HepG2 (cell line): ENCODE measurements at regions not wholly inside any gene's neighbourhood (a gene's known extent, or its start where the extent isn't known, plus 50 kb on each side); places are given as distances from the start of the nearest gene placed in this dataset.

Source experiments
- ATAC-seq: fragments of 200-7000 bp; cut with Tn5 transposase; 3 replicates; pipeline ENCODE4 v1.9.1; 2020; ENCODE audit warnings: mild to moderate bottlenecking, moderate library complexity
- BruUV-seq: library from RNA; stranded (reverse); fragments of 400-500 nt; replicated peaks from 2 replicates; lab custom pipeline; 2021; lab: Mats Ljungman, UMichigan
- CTCF ChIA-PET: fragments of 300-600 bp; formaldehyde crosslinking; extraction: SDS; loops from one replicate; lab custom pipeline; 2021; ENCODE audit warnings: low total read pairs, inconsistent platforms, low intra/inter-chr PET ratio; lab: Yijun Ruan, JAX
- POLR2A ChIA-PET: fragments of 350-600 bp; sonication (Branson Sonifier 250); formaldehyde crosslinking; loops from one replicate; lab custom pipeline; 2020; ENCODE audit warnings: antibody characterized with exemption, inconsistent platforms; lab: Yijun Ruan, JAX
- DNase-seq: peaks from one replicate; pipeline ENCODE4 v3.0.0-alpha.2; 2015; ENCODE audit warnings: low spot score
- FAIRE-seq: peaks from 3 replicates; lab custom pipeline; 2011; peaks lifted over from hg19 to GRCh38; lab: Jason Lieb, UNC
- H2AFZ ChIP-seq: one replicate; pipeline ENCODE4 v1.6.1; 2011; ENCODE audit warnings: low read length, inconsistent platforms
- H3K27ac ChIP-seq: fragments of 300-600 bp; 3 replicates; pipeline ENCODE4 v1.8.0; 2011; ENCODE audit warnings: mixed run types, mild to moderate bottlenecking, mixed read lengths, low read length, inconsistent platforms; ENCODE audit not compliant: insufficient read depth; ENCODE audit errors: extremely low read length
- H3K27me3 ChIP-seq, 2 experiments: fragments of 200-600 bp in 1 of 2; 2 replicates in 1 of 2; 3 replicates in 1 of 2; pipeline versions ENCODE4 v1.6.0 to v1.8.0; 2011; ENCODE audit warnings: low read length in 2 of 2, mild to moderate bottlenecking in 2 of 2, moderate library complexity in 2 of 2, inconsistent platforms in 1 of 2; ENCODE audit not compliant: insufficient read depth in 2 of 2, control insufficient read depth in 1 of 2
- H3K36me3 ChIP-seq, 2 experiments: fragments of 200-600 bp in 1 of 2; replicated peaks in 1 of 2; 2 replicates in 1 of 2; 3 replicates in 1 of 2; pipeline versions ENCODE4 v1.5.1 to v1.8.0; 2011; ENCODE audit warnings: low read length in 2 of 2, inconsistent platforms in 1 of 2; ENCODE audit not compliant: insufficient read depth in 2 of 2, control insufficient read depth in 1 of 2
- H3K4me1 ChIP-seq: 2 replicates; pipeline ENCODE4 v1.5.1; 2012; ENCODE audit warnings: low read length, inconsistent platforms; ENCODE audit not compliant: insufficient read depth
- H3K4me2 ChIP-seq: 2 replicates; pipeline ENCODE4 v1.6.0; 2011; ENCODE audit warnings: low read depth, low read length, inconsistent platforms
- H3K4me3 ChIP-seq, 3 experiments: fragments of 200-600 bp in 1 of 3; sonication (generic), shearing (Covaris generic) in 1 of 3; replicated peaks in 1 of 3; 2 replicates each; pipeline ENCODE4 v1.5.1; 2011 to 2016; ENCODE audit warnings: low read length in 3 of 3, inconsistent platforms in 2 of 3, low read depth in 2 of 3, mild to moderate bottlenecking in 2 of 3, control low read depth in 1 of 3, mixed read lengths in 1 of 3; ENCODE audit not compliant: insufficient read depth in 1 of 3
- H3K79me2 ChIP-seq: one replicate; pipeline ENCODE4 v1.6.1; 2011; ENCODE audit warnings: low read length, inconsistent platforms; ENCODE audit not compliant: insufficient read depth
- H3K9ac ChIP-seq: 2 replicates; pipeline ENCODE4 v1.6.0; 2011; ENCODE audit warnings: mild to moderate bottlenecking, low read depth, low read length, inconsistent platforms; ENCODE audit not compliant: insufficient read depth
- H3K9me3 ChIP-seq: 2 replicates; pipeline ENCODE4 v1.5.1; 2012; ENCODE audit warnings: mild to moderate bottlenecking, low read length
- H4K20me1 ChIP-seq: 2 replicates; pipeline ENCODE4 v1.6.0; 2011; ENCODE audit warnings: inconsistent platforms, mild to moderate bottlenecking, low read length, moderate library complexity; ENCODE audit not compliant: insufficient read depth
- ARNTL ChIP-seq: sonication (generic); formaldehyde crosslinking; IDR thresholded peaks from 2 replicates; pipeline ENCODE4 v1.4.0; 2020; ENCODE audit warnings: mild to moderate bottlenecking, missing genetic modification reagents
- CENPX ChIP-seq: sonication (generic); formaldehyde crosslinking; IDR thresholded peaks from 2 replicates; pipeline ENCODE4 v1.9.0; 2021; ENCODE audit warnings: mild to moderate bottlenecking, missing genetic modification reagents, moderate library complexity
- ERF ChIP-seq: IDR thresholded peaks from 2 replicates; pipeline ENCODE4 v1.6.1; 2018; ENCODE audit warnings: missing biosample characterization, missing genetic modification reagents
- GABPA ChIP-seq, 2 experiments: IDR thresholded peaks; 2 replicates each; pipeline ENCODE4 v1.6.1; 2011 to 2016; ENCODE audit warnings: low read depth in 2 of 2, low read length in 1 of 2, missing biosample characterization in 1 of 2, missing genetic modification characterization in 1 of 2
- MTF2 ChIP-seq: sonication (generic); formaldehyde crosslinking; IDR thresholded peaks from 2 replicates; pipeline ENCODE4 v1.5.0; 2020; ENCODE audit warnings: missing genetic modification reagents, borderline replicate concordance
- MZF1 ChIP-seq: sonication (generic); formaldehyde crosslinking; IDR thresholded peaks from 2 replicates; pipeline ENCODE4 v1.8.1; 2023; ENCODE audit warnings: mild to moderate bottlenecking, missing genetic modification reagents, borderline replicate concordance
- NFYB ChIP-seq: sonication (generic); formaldehyde crosslinking; IDR thresholded peaks from 2 replicates; pipeline ENCODE4 v1.4.0; 2020; ENCODE audit warnings: missing genetic modification reagents
- RARG ChIP-seq: sonication (generic); formaldehyde crosslinking; IDR thresholded peaks from 2 replicates; pipeline ENCODE4 v1.4.0; 2020; ENCODE audit warnings: low read depth, mild to moderate bottlenecking, missing genetic modification reagents
- TEAD3 ChIP-seq: optimal IDR thresholded peaks from 2 replicates; pipeline ENCODE3; 2016; ENCODE audit warnings: borderline replicate concordance
- TRIM24 ChIP-seq: sonication (generic); formaldehyde crosslinking; IDR thresholded peaks from 2 replicates; pipeline ENCODE4 v1.8.0; 2022; ENCODE audit warnings: mild to moderate bottlenecking, missing genetic modification reagents
- ZNF20 ChIP-seq: sonication (generic); formaldehyde crosslinking; IDR thresholded peaks from 2 replicates; pipeline ENCODE4 v1.4.0; 2020; ENCODE audit warnings: mild to moderate bottlenecking, moderate library complexity, missing genetic modification reagents
- ZNF282 ChIP-seq: fragments of 450-650 bp; IDR thresholded peaks from 2 replicates; pipeline ENCODE4 v1.6.1; 2018; ENCODE audit not compliant: partially characterized antibody
- ZNF570 ChIP-seq: sonication (generic); formaldehyde crosslinking; IDR thresholded peaks from 2 replicates; pipeline ENCODE4 v1.4.0; 2020; ENCODE audit warnings: mild to moderate bottlenecking, missing genetic modification reagents, borderline replicate concordance
- ZNF83 ChIP-seq: sonication (generic); formaldehyde crosslinking; IDR thresholded peaks from 2 replicates; pipeline ENCODE4 v1.4.0; 2020; ENCODE audit warnings: missing genetic modification reagents, mild to moderate bottlenecking, borderline replicate concordance
- WGBS: methylation state at CpG from one replicate; pipeline ENCODE4 v1.1.6; 2017; ENCODE audit warnings: low lambda C conversion rate; 5-methylcytosine and 5-hydroxymethylcytosine counted together
- in situ Hi-C: cut with HindIII; loops from 2 replicates; pipeline ENCODE4 v1.10.0; 2017; ENCODE audit warnings: low pct_unique_long_range_greater_than_20kb; ENCODE audit not compliant: extremely low pct_ligation_motif_present
- intact Hi-C: fragments of 100-400 bp; cut with micrococcal nuclease; formaldehyde crosslinking; loops from one replicate; pipeline ENCODE4 v1.10.0; 2022; ENCODE audit not compliant: unreplicated experiment
- TF ChIP-seq, protein P1 (sequence below): sonication (generic); formaldehyde crosslinking; IDR thresholded peaks from 2 replicates; pipeline ENCODE4 v1.5.0; 2020; ENCODE audit warnings: missing genetic modification reagents

DNA sequence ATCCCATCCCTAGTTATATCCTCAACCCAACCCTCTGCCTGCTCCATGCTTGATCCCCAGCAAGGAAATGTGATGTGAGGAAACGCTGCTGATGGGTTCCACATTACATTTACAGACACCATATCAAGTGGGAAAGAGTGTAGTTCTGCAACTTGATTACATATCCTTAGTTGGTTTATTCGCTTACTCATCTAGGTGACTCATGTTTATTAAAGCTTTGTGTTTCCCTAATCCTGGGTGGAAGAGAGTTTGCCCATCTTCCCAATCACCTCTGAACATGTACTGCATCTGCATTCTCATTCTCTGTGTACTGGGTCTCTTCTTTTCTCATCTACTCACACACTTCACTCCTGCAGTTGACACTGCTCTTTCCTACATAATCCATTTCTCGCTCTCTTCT is 91.7 kb upstream of the PDZRN3 start:
- H4K20me1 ChIP-seq, result no peaks in the 10 kb centered on the region
- WGBS, result 2% methylated on average over 3 of the region's 3 CpGs
- no peak overlapping the region for H2AFZ ChIP-seq
- no peaks in the 10 kb centered on the region for H3K9me3 ChIP-seq
- ChIA-PET CTCF (no interaction called here), POLR2A (no interaction called here)
- H3K4me2 ChIP-seq, result no peak overlapping the region
- intact Hi-C loops (no loop called here), in situ Hi-C loops (no loop called here)
- no peaks in the 10 kb centered on the region for H3K36me3 ChIP-seq
- H3K79me2 ChIP-seq, result no peaks in the 10 kb centered on the region
- no peak overlapping the region for H3K9ac ChIP-seq
- ATAC-seq, result no peak
- no peak for FAIRE-seq
- H3K27ac ChIP-seq, result no peak overlapping the region
- TF ChIP-seq ZNF20 (no peak), ZNF570 (CRISPR knock-in tag) (no peak), MZF1 (CRISPR knock-in tag) (no peak), GABPA (IDR thresholded peaks at IDR 0.05; ENCODE audit: low read depth, low read length) (no peak), GABPA (CRISPR knock-in tag; IDR thresholded peaks at IDR 0.05; ENCODE audit: low read depth) (no peak), RARG (CRISPR knock-in tag) (no peak), MTF2 (no peak), ERF (CRISPR knock-in tag) (no peak), ZNF282 (no peak), TRIM24 (no peak), ZNF83 (CRISPR knock-in tag) (no peak), TEAD3 (CRISPR knock-in tag) (no peak), NFYB (CRISPR knock-in tag) (no peak), ARNTL (CRISPR knock-in tag) (no peak), CENPX (CRISPR knock-in tag) (no peak)
- TF ChIP-seq, protein P1, sequence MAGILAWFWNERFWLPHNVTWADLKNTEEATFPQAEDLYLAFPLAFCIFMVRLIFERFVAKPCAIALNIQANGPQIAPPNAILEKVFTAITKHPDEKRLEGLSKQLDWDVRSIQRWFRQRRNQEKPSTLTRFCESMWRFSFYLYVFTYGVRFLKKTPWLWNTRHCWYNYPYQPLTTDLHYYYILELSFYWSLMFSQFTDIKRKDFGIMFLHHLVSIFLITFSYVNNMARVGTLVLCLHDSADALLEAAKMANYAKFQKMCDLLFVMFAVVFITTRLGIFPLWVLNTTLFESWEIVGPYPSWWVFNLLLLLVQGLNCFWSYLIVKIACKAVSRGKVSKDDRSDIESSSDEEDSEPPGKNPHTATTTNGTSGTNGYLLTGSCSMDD, result no peak
- no TSS peak for BruUV-seq
- DNase-seq, result no peak
- no peak overlapping the region for H3K4me3 ChIP-seq
- H3K4me1 ChIP-seq, result no peaks in the 10 kb centered on the region
- H3K27me3 ChIP-seq, result no peaks in the 10 kb centered on the region
